HL-60 (cell line): ENCODE measurements at regions not wholly inside any gene's neighbourhood (a gene's known extent, or its start where the extent isn't known, plus 50 kb on each side); places are given as distances from the start of the nearest gene placed in this dataset.

Experiments used
- DNase-seq, 2 experiments: peaks; one replicate each; pipeline ENCODE4 v3.0.0-alpha.2; 2010 to 2020; ENCODE audit warnings: low read depth in 1 of 2, low spot score in 1 of 2
- H3K27ac ChIP-seq: fragments of 250-450 bp; sonication (Bioruptor Pico); replicated peaks from 2 replicates; pipeline ENCODE4 v1.5.1; 2020; ENCODE audit warnings: mild to moderate bottlenecking, moderate library complexity
- H3K27me3 ChIP-seq: fragments of 250-450 bp; sonication (Bioruptor Pico); 2 replicates; pipeline ENCODE4 v1.5.1; 2021; ENCODE audit warnings: mild to moderate bottlenecking, moderate library complexity; ENCODE audit not compliant: insufficient read depth, poor library complexity, severe bottlenecking
- H3K4me3 ChIP-seq: replicated peaks from 2 replicates; pipeline ENCODE4 v1.5.1; 2011; ENCODE audit warnings: mild to moderate bottlenecking, control low read depth, low read length; ENCODE audit not compliant: insufficient read depth
- GABPA ChIP-seq: IDR thresholded peaks from 2 replicates; pipeline ENCODE4 v1.6.1; 2012; ENCODE audit warnings: low read depth
- POLR2AphosphoS5 ChIP-seq: IDR thresholded peaks from 2 replicates; pipeline ENCODE4 v1.6.1; 2012; ENCODE audit warnings: low read depth
- SPI1 ChIP-seq: IDR thresholded peaks from 2 replicates; pipeline ENCODE4 v1.6.1; 2012; ENCODE audit warnings: low read depth, mild to moderate bottlenecking, borderline replicate concordance
- TF ChIP-seq, protein P1 (sequence below): IDR thresholded peaks from one replicate; pipeline ENCODE4 v1.5.1; 2011; ENCODE audit warnings: low read length, control low read depth, inconsistent platforms; ENCODE audit not compliant: insufficient read depth
- TF ChIP-seq, protein P2 (sequence below): IDR thresholded peaks from 2 replicates; pipeline ENCODE4 v1.6.1; 2012; ENCODE audit warnings: low read depth; ENCODE audit not compliant: insufficient replicate concordance

GRCh38 chrX:17987783-17988182 lies 126.7 kb upstream of the RAI2 start:
- TF ChIP-seq GABPA (no peak), SPI1 (no peak), POLR2AphosphoS5 (no peak)
- TF ChIP-seq, protein P1, sequence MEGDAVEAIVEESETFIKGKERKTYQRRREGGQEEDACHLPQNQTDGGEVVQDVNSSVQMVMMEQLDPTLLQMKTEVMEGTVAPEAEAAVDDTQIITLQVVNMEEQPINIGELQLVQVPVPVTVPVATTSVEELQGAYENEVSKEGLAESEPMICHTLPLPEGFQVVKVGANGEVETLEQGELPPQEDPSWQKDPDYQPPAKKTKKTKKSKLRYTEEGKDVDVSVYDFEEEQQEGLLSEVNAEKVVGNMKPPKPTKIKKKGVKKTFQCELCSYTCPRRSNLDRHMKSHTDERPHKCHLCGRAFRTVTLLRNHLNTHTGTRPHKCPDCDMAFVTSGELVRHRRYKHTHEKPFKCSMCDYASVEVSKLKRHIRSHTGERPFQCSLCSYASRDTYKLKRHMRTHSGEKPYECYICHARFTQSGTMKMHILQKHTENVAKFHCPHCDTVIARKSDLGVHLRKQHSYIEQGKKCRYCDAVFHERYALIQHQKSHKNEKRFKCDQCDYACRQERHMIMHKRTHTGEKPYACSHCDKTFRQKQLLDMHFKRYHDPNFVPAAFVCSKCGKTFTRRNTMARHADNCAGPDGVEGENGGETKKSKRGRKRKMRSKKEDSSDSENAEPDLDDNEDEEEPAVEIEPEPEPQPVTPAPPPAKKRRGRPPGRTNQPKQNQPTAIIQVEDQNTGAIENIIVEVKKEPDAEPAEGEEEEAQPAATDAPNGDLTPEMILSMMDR, result no peak
- TF ChIP-seq, protein P2, sequence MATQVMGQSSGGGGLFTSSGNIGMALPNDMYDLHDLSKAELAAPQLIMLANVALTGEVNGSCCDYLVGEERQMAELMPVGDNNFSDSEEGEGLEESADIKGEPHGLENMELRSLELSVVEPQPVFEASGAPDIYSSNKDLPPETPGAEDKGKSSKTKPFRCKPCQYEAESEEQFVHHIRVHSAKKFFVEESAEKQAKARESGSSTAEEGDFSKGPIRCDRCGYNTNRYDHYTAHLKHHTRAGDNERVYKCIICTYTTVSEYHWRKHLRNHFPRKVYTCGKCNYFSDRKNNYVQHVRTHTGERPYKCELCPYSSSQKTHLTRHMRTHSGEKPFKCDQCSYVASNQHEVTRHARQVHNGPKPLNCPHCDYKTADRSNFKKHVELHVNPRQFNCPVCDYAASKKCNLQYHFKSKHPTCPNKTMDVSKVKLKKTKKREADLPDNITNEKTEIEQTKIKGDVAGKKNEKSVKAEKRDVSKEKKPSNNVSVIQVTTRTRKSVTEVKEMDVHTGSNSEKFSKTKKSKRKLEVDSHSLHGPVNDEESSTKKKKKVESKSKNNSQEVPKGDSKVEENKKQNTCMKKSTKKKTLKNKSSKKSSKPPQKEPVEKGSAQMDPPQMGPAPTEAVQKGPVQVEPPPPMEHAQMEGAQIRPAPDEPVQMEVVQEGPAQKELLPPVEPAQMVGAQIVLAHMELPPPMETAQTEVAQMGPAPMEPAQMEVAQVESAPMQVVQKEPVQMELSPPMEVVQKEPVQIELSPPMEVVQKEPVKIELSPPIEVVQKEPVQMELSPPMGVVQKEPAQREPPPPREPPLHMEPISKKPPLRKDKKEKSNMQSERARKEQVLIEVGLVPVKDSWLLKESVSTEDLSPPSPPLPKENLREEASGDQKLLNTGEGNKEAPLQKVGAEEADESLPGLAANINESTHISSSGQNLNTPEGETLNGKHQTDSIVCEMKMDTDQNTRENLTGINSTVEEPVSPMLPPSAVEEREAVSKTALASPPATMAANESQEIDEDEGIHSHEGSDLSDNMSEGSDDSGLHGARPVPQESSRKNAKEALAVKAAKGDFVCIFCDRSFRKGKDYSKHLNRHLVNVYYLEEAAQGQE, result no peak
- H3K27ac ChIP-seq, result no peak overlapping the region
- DNase-seq, result no peak
- no peaks in the 10 kb centered on the region for H3K27me3 ChIP-seq
- no peak overlapping the region for H3K4me3 ChIP-seq

- DNase-seq, result no peak
- TF ChIP-seq GABPA (no peak), POLR2AphosphoS5 (no peak), SPI1 (no peak)
- TF ChIP-seq, protein P2, result no peak
- TF ChIP-seq, protein P1, result no peak
- H3K27ac ChIP-seq, result no peak overlapping the region
- no peaks in the 10 kb centered on the region for H3K27me3 ChIP-seq
- H3K4me3 ChIP-seq, result no peak overlapping the region
Observed at GRCh38 chrX:17986977-17987376, 125.9 kb upstream of the RAI2 start.

- Histone ChIP-seq H3K27me3 (no peaks in the 10 kb centered on the region), H3K4me3 (no peak overlapping the region), H3K27ac (no peak overlapping the region)
- no peak for TF ChIP-seq POLR2AphosphoS5
- TF ChIP-seq SPI1, result no peak
- TF ChIP-seq, protein P2, result no peak
- TF ChIP-seq, protein P1, result no peak
- no peak for TF ChIP-seq GABPA
- peak in 1 of 2 experiments; percentile 9 for DNase-seq
Observed at GRCh38 chrX:17986440-17986839, 125.3 kb upstream of the RAI2 start.
